PC-9 (cell line): ENCODE measurements at regions not wholly inside any gene's neighbourhood (a gene's known extent, or its start where the extent isn't known, plus 50 kb on each side); places are given as distances from the start of the nearest gene placed in this dataset.

Experiments used
- EZH2 ChIP-seq: fragments of 200-600 bp; sonication (generic); IDR thresholded peaks from 2 replicates; pipeline ENCODE4 v1.8.0; 2017; ENCODE audit warnings: antibody characterized with exemption, low read depth
- TF ChIP-seq, protein P1 (sequence below): fragments of 200-600 bp; sonication (generic); conservative IDR thresholded peaks from 2 replicates; pipeline ENCODE4 v1.6.1; 2017; ENCODE audit warnings: mixed run types, antibody characterized with exemption, mild to moderate bottlenecking, moderate library complexity

DNA sequence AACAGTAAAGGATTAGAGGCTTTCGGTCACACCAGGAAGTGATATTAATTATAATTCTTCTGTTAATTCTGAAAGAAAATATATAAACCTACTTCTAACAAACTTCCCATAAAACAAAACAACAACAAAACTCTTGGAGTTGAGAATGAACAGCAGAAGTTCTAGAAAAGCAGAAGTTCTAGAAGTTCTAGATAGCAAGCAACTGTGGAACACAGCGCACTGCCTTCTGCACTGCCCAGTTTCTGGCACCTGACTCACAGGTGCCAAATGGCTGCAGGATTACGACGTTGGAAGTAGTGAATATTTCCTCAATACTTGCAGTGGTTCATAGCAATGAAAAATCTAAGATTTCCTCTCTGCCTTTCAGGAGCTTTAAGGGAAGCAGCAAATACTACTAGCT lies 132.2 kb downstream of the OR13A1 start:
- TF ChIP-seq, protein P1, sequence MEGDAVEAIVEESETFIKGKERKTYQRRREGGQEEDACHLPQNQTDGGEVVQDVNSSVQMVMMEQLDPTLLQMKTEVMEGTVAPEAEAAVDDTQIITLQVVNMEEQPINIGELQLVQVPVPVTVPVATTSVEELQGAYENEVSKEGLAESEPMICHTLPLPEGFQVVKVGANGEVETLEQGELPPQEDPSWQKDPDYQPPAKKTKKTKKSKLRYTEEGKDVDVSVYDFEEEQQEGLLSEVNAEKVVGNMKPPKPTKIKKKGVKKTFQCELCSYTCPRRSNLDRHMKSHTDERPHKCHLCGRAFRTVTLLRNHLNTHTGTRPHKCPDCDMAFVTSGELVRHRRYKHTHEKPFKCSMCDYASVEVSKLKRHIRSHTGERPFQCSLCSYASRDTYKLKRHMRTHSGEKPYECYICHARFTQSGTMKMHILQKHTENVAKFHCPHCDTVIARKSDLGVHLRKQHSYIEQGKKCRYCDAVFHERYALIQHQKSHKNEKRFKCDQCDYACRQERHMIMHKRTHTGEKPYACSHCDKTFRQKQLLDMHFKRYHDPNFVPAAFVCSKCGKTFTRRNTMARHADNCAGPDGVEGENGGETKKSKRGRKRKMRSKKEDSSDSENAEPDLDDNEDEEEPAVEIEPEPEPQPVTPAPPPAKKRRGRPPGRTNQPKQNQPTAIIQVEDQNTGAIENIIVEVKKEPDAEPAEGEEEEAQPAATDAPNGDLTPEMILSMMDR, result no peak
- TF ChIP-seq EZH2, result no peak
